Progenitor cell of endocrine pancreas (in vitro differentiated cells): ENCODE measurements at regions not wholly inside any gene's neighbourhood (a gene's known extent, or its start where the extent isn't known, plus 50 kb on each side); places are given as distances from the start of the nearest gene placed in this dataset.

Experiments
- DNase-seq: peaks from one replicate; pipeline ENCODE4 v3.0.0; 2021; ENCODE audit warnings: low spot score; ENCODE audit not compliant: unreplicated experiment
- H3K27ac Mint-ChIP-seq: 2 replicates; pipeline ENCODE4 v1.8.0; 2021; ENCODE audit warnings: mild to moderate bottlenecking, moderate library complexity, mixed read lengths
- H3K27me3 Mint-ChIP-seq: 2 replicates; pipeline ENCODE4 v1.8.0; 2021; ENCODE audit warnings: mixed read lengths
- H3K36me3 Mint-ChIP-seq: 2 replicates; pipeline ENCODE4 v1.8.0; 2022; ENCODE audit warnings: mixed read lengths; ENCODE audit not compliant: insufficient read depth
- H3K4me1 Mint-ChIP-seq: 2 replicates; pipeline ENCODE4 v1.8.0; 2021; ENCODE audit warnings: low read depth, mixed read lengths
- H3K4me3 Mint-ChIP-seq: 2 replicates; pipeline ENCODE4 v1.8.0; 2021; ENCODE audit warnings: low read depth, mild to moderate bottlenecking, moderate library complexity, mixed read lengths
- H3K9me3 Mint-ChIP-seq: 2 replicates; pipeline ENCODE4 v1.8.0; 2021; ENCODE audit warnings: low read depth, mixed read lengths
- CTCF ChIP-seq: fragments of 200-600 bp; sonication (generic); IDR thresholded peaks from one replicate; pipeline ENCODE4 v1.5.0; 2021; ENCODE audit warnings: antibody characterized with exemption, mild to moderate bottlenecking; ENCODE audit not compliant: unreplicated experiment

GRCh38 chr19:28130066-28130511 is 1082.9 kb downstream of the UQCRFS1 start:
- Mint-ChIP-seq H3K36me3 (no peaks in the 10 kb centered on the region), H3K27ac (no peak overlapping the region), H3K4me1 (peaks cover 27% of the 10 kb centered on the region), H3K4me3 (no peak overlapping the region), H3K9me3 (no peaks in the 10 kb centered on the region), H3K27me3 (peaks cover 6% of the 10 kb centered on the region)
- no peak for DNase-seq
- no peak for TF ChIP-seq CTCF

GRCh38 chr19:28128341-28128740 is 1084.6 kb downstream of the UQCRFS1 start:
- H3K36me3 Mint-ChIP-seq = no peaks in the 10 kb centered on the region
- H3K27ac Mint-ChIP-seq = no peak overlapping the region
- TF ChIP-seq CTCF = no peak
- DNase-seq = no peak
- no peak overlapping the region for H3K4me3 Mint-ChIP-seq
- peaks cover 10% of the 10 kb centered on the region for H3K27me3 Mint-ChIP-seq
- H3K9me3 Mint-ChIP-seq = no peaks in the 10 kb centered on the region
- H3K4me1 Mint-ChIP-seq = peaks cover 29% of the 10 kb centered on the region

- TF ChIP-seq CTCF = no peak
- Mint-ChIP-seq H3K4me3 (no peak overlapping the region), H3K27me3 (peaks cover 10% of the 10 kb centered on the region), H3K4me1 (peaks cover 27% of the 10 kb centered on the region), H3K9me3 (no peaks in the 10 kb centered on the region), H3K36me3 (no peaks in the 10 kb centered on the region), H3K27ac (no peak overlapping the region)
- no peak for DNase-seq
These were observed 1086.6 kb downstream of the UQCRFS1 start for GRCh38 chr19:28126135-28126898.

- H3K27ac Mint-ChIP-seq = no peak overlapping the region
- DNase-seq = no peak
- no peak overlapping the region for H3K4me3 Mint-ChIP-seq
- H3K36me3 Mint-ChIP-seq = no peaks in the 10 kb centered on the region
- H3K9me3 Mint-ChIP-seq = no peaks in the 10 kb centered on the region
- peaks cover 4% of the 10 kb centered on the region for H3K4me1 Mint-ChIP-seq
- TF ChIP-seq CTCF = no peak
- H3K27me3 Mint-ChIP-seq = peaks cover 5% of the 10 kb centered on the region
These were observed 1090.2 kb downstream of the UQCRFS1 start for GRCh38 chr19:28122734-28123133.

DNA sequence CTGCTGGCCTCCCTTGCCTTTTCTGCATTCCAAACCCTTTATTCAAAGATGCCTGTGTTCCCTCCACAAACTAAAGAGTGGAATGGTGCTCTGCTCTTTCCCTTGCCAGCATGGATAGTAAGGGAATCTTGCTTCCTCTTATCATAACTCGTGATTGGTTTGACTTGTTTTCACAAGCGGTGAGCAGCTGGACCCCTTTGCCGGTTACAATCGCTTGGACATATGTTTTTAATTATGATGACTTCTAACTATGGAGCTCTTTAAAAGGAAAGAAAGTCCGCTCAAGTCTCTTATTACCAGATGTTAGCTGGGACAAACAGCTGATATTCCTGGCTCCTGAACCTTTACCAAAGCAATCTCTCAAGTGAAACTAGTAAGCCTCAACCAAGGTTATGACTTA is 1094.7 kb downstream of the UQCRFS1 start:
- Mint-ChIP-seq H3K27me3 (no peaks in the 10 kb centered on the region), H3K4me1 (peaks cover 7% of the 10 kb centered on the region), H3K9me3 (no peaks in the 10 kb centered on the region), H3K36me3 (no peaks in the 10 kb centered on the region), H3K27ac (no peak overlapping the region), H3K4me3 (no peak overlapping the region)
- DNase-seq = no peak
- no peak for TF ChIP-seq CTCF
